Effector memory CD8-positive, alpha-beta T cell (primary cell): ENCODE measurements at regions not wholly inside any gene's neighbourhood (a gene's known extent, or its start where the extent isn't known, plus 50 kb on each side); places are given as distances from the start of the nearest gene placed in this dataset.

Experiments
- ATAC-seq: fragments of 150-1000 bp; cut with Tn5 transposase; replicated peaks from 2 replicates; pipeline ENCODE4 v1.10.0; 2021; ENCODE audit warnings: mild to moderate bottlenecking, moderate library complexity
- DNase-seq, 3 experiments: peaks; one replicate each; pipeline ENCODE4 v3.0.0; 2021
- H3K27ac Mint-ChIP-seq, 2 donors: one replicate each; pipeline ENCODE4 v1.8.0; 2022; ENCODE audit warnings: mild to moderate bottlenecking in 2 of 2, mixed read lengths in 2 of 2, moderate library complexity in 2 of 2
- H3K27me3 Mint-ChIP-seq, 2 donors: one replicate each; pipeline ENCODE4 v1.8.0; 2022; ENCODE audit warnings: mixed read lengths in 2 of 2
- H3K36me3 Mint-ChIP-seq: one replicate; pipeline ENCODE4 v1.8.0; 2022; ENCODE audit warnings: mild to moderate bottlenecking, moderate library complexity, mixed read lengths; ENCODE audit not compliant: insufficient read depth
- H3K4me1 Mint-ChIP-seq, 2 donors: one replicate each; pipeline ENCODE4 v1.8.0; 2022; ENCODE audit warnings: low read depth in 2 of 2, mixed read lengths in 2 of 2
- H3K4me3 Mint-ChIP-seq, 2 donors: one replicate each; pipeline ENCODE4 v1.8.0; 2022; ENCODE audit warnings: mild to moderate bottlenecking in 2 of 2, mixed read lengths in 2 of 2, moderate library complexity in 2 of 2
- H3K9me3 Mint-ChIP-seq, 2 donors: one replicate each; pipeline ENCODE4 v1.8.0; 2022; ENCODE audit warnings: mixed read lengths in 2 of 2

DNA sequence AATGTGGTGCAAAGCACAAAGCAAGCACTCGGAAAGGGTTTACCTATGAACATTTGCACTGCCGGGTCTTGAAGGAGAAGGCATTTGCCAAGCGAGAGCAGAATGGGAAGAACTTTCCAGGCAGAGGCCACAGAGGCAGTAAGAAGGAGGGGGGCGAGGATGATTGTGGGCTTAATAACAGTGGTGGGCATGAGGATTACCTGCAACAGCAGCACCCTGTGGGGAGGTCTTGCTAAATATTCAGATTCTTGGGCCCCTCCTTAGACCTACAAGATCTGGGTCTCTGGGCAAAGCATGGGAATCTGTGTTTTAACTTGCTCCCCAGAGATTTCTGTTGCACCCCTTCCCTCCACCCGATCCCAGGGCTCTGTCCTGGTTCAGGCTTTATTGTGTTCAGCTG lies 75.1 kb upstream of the ZBED5 start:
- H3K4me3 Mint-ChIP-seq = no peak overlapping the region
- H3K36me3 Mint-ChIP-seq = peaks cover 6% of the 10 kb centered on the region
- H3K27me3 Mint-ChIP-seq = peaks cover 50 to 67% of the 10 kb centered on the region in 2 donors
- DNase-seq (no peak), ATAC-seq (no peak)
- no peaks in the 10 kb centered on the region for H3K9me3 Mint-ChIP-seq
- H3K27ac Mint-ChIP-seq = no peak overlapping the region
- H3K4me1 Mint-ChIP-seq = peaks cover 11 to 17% of the 10 kb centered on the region in 2 donors

DNA sequence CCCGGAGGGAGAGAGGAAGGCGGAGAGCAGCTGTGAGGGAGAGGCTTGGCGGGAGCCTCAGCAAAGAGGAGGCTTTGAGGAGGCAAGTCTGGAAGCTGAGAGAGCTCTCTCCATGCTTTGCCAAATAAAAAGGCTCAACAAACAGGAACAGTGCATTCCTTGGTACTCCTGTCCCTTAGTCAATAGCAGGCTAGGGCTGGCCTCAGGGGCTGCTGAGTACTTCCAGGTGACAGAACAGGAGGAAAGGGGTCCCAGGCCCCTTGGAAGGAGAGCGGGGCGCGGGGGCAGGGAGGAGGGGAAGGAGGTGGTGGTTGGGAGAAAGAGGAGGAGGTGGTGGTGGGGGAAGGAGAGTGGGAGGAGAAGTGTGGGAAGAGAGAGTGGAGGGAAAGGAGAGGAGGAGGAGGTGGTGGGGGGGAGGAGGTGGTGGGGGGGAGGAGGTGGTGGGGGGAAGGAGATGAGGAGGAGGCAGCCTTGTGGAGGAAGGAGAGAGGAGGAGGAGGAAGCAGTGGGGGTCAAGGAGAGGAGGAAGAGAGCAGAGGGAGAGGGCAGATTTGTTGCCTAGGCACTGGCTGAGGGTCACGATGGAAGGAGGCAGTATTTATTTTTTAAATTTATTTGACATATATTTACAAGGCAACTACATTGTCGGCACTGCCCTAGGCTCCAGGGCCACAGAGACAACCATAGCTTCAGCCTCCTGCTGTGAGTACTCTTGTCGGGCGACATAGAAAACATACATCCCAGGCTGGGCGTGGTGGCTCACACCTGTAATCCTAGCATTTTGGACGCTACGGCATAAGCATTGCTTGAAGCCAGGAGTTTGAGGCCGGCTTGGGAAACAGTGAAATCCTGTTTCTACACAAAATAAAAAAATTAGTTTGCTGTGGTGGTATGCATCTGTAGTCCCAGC lies 74.2 kb upstream of the ZBED5 start:
- Mint-ChIP-seq H3K4me3 (peak overlapping the region; percentile 81 to 85), H3K27me3 (peaks cover 50 to 67% of the 10 kb centered on the region in 2 donors), H3K9me3 (no peaks in the 10 kb centered on the region), H3K27ac (no peak overlapping the region), H3K36me3 (peaks cover 6% of the 10 kb centered on the region), H3K4me1 (peaks cover 11 to 17% of the 10 kb centered on the region in 2 donors)
- no peak for ATAC-seq
- DNase-seq = no peak

DNA sequence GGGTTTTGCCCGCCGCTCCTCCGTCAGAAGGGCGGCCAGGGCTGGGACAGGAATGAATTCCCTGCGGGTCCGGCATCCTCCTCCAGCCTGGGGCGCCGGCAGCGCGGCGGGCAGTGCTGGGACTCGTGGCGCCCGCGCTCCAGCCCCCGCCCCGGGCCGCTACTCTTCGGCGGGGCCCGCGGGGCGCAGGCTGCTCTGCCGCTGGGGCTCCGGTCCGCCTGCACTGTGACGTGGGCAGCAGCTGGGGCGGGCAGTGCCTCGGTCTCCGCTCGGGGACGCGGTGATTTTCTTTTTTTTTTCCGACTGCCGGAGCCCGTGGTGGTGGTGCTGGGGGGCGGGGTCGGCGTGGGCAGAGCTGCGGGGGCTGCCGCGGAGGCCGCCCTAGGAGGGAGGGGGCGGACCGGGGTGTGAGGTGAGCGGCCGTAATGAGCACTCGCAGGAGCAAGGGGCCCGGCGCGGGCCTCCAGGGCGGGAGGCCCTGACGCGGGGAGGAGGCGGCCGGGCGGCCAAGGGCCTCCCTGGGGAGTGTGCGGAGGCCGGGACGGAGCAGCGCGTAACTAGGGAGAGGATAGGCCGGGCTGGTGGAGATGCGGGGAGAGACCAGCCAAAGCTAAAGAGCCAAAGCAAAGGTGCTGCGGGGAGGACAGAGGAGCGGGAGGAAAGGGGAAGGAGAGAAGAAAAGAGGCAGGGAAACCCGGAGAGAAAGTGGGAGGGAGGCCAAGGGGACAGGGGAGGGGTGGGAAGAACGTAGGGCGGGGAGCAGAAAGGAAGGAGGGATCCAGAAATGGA lies 73.3 kb upstream of the ZBED5 start:
- Mint-ChIP-seq H3K36me3 (peaks cover 6% of the 10 kb centered on the region), H3K4me1 (peaks cover 11 to 17% of the 10 kb centered on the region in 2 donors), H3K9me3 (no peaks in the 10 kb centered on the region), H3K4me3 (peak overlapping the region; percentile 81 to 85), H3K27me3 (peaks cover 50 to 70% of the 10 kb centered on the region in 2 donors), H3K27ac (no peak overlapping the region)
- DNase-seq = peak; percentile 11 to 30 (median 24)
- ATAC-seq = peak; percentile 65

DNA sequence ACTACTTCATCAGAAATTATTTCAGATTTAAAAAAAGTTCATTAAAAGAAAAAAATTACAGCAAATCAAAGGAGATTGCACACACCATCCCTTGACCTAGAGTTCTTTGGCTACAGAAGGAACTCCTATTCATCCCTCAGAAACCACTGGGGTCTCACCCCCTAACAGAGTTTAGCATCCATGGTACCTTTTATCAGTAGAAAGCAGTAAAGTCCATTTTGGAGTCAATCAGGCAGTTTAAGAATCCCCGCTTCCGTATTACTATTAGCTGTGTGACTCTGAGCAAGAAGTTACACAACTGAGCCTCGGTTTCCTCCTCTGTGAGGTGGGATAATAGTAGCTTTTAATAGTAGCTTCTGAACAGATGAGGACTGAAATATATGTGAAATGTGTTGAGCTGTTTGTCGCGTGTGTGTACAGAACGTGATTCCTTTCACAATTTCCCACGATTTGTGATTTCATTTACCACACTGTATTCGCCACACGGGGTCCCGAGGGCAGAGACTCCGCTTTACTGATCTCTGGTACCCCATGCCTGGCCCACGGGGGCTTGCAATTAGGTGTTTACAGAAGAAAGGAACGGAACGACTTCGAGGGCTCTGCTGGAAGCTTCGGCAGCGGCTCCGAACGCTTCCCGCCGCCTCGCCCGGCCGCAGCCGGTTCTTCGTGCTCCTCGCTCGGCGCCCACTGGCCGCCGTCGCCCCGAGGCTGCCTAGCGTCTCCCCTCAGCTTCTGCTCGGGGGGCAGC lies 72.5 kb upstream of the ZBED5 start:
- peaks cover 11 to 17% of the 10 kb centered on the region in 2 donors for H3K4me1 Mint-ChIP-seq
- no peaks in the 10 kb centered on the region for H3K9me3 Mint-ChIP-seq
- H3K4me3 Mint-ChIP-seq = peak overlapping the region; percentile 81 to 85
- DNase-seq = peak in 2 of 3 experiments; percentile 4 to 8
- ATAC-seq = peak; percentile 26
- peaks cover 6% of the 10 kb centered on the region for H3K36me3 Mint-ChIP-seq
- H3K27ac Mint-ChIP-seq = no peak overlapping the region
- H3K27me3 Mint-ChIP-seq = peaks cover 44 to 74% of the 10 kb centered on the region in 2 donors

DNA sequence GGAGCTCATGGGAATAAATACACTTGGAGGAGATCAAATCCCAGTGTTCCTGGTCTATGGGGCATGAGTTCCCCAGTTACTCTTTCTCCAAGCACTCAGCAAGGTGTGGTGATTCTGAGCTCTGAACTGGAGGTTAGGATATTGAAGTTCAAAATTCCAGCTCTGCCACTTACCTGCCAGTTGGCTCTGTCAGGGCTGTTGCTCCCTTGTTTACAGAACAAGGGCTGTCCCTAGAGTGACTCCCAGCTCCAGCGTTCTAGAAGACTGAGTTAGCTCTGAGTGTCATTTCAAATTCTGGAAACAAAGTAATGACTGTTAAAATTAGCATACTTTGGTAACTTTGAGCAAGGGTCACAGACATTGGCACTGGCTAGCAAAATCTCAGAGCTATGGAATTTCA lies 69.7 kb upstream of the ZBED5 start:
- H3K27ac Mint-ChIP-seq = no peak overlapping the region
- H3K9me3 Mint-ChIP-seq = no peaks in the 10 kb centered on the region
- H3K36me3 Mint-ChIP-seq = no peaks in the 10 kb centered on the region
- ATAC-seq (no peak), DNase-seq (no peak)
- peaks cover 27 to 51% of the 10 kb centered on the region in 2 donors for H3K27me3 Mint-ChIP-seq
- no peak overlapping the region for H3K4me3 Mint-ChIP-seq
- H3K4me1 Mint-ChIP-seq = peaks cover 5 to 9% of the 10 kb centered on the region in 2 donors

DNA sequence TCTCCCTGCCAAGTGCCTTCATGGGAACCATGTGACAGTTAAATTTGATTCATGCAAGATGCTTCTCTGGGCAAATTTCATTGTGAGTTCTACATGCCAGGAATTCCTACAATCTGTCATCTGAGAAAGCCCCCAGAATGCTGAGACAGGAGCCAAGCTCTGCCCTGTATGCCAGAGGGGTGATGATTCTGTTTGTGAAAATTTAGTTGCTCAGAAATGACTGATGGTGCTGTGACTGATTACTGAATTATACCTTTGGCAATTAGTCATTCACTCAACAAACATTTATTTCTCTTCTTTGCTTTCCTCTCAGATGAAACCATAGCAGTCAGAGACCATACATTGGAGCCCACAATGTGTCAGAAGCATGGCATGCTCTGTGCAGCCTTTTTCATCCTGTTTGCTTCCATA lies 69.0 kb upstream of the ZBED5 start:
- DNase-seq = no peak
- Mint-ChIP-seq H3K36me3 (no peaks in the 10 kb centered on the region), H3K4me3 (no peak overlapping the region), H3K27ac (no peak overlapping the region), H3K4me1 (peaks cover 5 to 8% of the 10 kb centered on the region in 2 donors), H3K9me3 (no peaks in the 10 kb centered on the region), H3K27me3 (peaks cover 24 to 47% of the 10 kb centered on the region in 2 donors)
- ATAC-seq = no peak

DNA sequence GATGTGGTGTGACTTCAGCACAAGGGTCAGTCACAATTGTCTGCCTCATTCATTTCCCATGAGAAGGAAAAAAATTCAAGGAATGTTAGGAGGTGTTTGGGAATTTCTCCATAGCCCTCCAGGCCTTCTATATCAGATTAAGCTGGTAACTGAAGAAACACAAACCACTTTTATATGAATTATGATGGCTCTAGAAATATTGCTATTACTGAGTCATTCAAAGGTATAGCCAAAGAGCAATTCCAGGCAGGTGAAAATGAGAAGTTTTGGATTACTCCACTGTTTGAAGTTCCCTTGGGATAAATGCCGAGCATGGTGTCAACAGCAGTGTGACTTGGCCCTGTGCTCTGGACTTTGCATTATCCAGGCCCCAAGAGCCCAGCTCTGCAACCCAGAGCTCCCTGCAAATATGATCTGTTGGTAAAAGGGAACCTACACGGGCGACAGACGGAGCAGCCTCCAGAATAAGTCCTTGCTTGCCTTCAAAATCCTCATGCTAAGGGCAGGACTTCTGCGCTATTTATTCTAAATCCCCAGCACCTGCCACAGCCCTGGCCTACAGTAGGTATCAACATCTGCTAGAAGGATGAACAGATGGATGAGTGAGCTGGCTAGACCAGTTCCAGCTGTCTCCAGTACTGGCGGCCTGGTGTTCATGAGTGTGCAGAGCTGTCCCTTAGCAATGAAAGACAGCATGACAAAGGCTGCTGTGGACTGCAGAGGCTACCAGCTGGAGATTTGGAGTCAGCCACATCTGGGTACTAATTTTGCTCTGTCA lies 67.5 kb upstream of the ZBED5 start:
- H3K4me3 Mint-ChIP-seq = no peak overlapping the region
- peaks cover under 1 to 1% of the 10 kb centered on the region in 2 donors for H3K4me1 Mint-ChIP-seq
- no peaks in the 10 kb centered on the region for H3K9me3 Mint-ChIP-seq
- H3K27me3 Mint-ChIP-seq = peaks cover 17 to 32% of the 10 kb centered on the region in 2 donors
- no peak for ATAC-seq
- no peak for DNase-seq
- no peak overlapping the region for H3K27ac Mint-ChIP-seq
- no peaks in the 10 kb centered on the region for H3K36me3 Mint-ChIP-seq

DNA sequence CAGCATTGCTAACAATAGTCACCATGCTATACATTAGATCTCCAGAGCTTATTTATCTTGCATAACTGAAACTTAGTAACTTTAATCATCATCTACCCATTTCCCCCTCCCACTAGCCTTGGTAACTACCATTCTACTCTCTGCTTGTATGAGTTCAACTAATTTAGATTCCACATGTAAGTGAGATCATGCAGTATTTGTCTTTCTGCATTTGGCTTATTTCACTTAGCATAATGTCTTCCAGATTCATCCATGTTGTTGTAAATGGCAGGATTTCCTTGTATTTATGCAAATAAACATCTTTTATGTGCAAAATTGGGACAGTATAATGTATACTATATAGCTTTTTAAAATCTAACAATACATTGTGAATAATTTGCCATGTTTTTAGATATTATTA lies 66.0 kb upstream of the ZBED5 start:
- H3K9me3 Mint-ChIP-seq = no peaks in the 10 kb centered on the region
- H3K27ac Mint-ChIP-seq = no peak overlapping the region
- H3K27me3 Mint-ChIP-seq = peaks cover 6 to 17% of the 10 kb centered on the region in 2 donors
- DNase-seq (no peak), ATAC-seq (no peak)
- H3K4me3 Mint-ChIP-seq = no peak overlapping the region
- H3K36me3 Mint-ChIP-seq = no peaks in the 10 kb centered on the region
- peaks cover 0 to 4% of the 10 kb centered on the region in 2 donors for H3K4me1 Mint-ChIP-seq

DNA sequence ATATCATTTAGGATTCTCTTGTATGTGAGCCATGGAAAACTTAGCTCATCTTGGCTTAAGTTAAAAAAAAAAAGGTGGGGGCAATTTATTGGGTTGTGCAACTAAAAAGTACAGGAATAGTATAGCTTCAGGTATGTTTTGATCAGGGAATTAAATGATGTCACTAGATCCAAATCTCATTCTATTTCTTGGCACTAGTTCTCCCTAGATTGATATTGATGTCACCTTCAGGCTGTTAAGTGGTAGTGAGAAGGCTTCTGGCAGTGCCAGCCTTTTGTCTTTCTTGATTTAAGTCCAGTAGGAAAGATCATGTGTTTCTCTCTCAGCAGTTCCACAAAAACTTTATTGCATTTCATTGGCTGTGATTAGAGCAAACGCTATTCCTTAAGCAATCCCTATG lies 65.0 kb upstream of the ZBED5 start:
- Mint-ChIP-seq H3K4me3 (no peak overlapping the region), H3K27ac (no peak overlapping the region)

DNA sequence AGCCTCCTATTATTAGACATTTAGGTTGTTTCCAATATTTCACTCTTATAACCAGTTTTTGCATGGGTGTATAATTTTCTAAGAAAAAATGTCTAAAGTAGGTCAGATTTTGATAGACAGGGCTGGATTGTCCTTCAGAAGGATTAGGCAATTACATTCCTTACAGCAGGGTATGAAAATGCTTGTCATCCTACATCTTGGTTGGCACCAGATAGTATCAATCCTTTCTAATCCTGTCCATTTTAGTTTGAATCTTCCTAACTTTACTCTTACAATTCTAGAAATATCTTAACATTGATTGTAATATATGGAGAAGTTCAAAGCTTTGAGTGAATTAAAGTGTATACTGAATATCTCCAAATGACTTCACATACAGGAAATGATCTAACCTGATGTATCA lies 63.0 kb upstream of the ZBED5 start:
- no peak overlapping the region for H3K4me3 Mint-ChIP-seq
- peaks cover 0 to 1% of the 10 kb centered on the region in 2 donors for H3K9me3 Mint-ChIP-seq
- ATAC-seq = no peak
- H3K4me1 Mint-ChIP-seq = peaks cover 0 to 4% of the 10 kb centered on the region in 2 donors
- no peak for DNase-seq
- H3K27me3 Mint-ChIP-seq = peaks cover 0 to 3% of the 10 kb centered on the region in 2 donors
- H3K36me3 Mint-ChIP-seq = no peaks in the 10 kb centered on the region
- no peak overlapping the region for H3K27ac Mint-ChIP-seq

More for the DNA sequence above, 65.0 kb upstream of the ZBED5 start:
- peaks cover 0 to 4% of the 10 kb centered on the region in 2 donors for H3K4me1 Mint-ChIP-seq
- no peak for DNase-seq
- H3K9me3 Mint-ChIP-seq = peaks cover 0 to 1% of the 10 kb centered on the region in 2 donors
- H3K27me3 Mint-ChIP-seq = peaks cover 0 to 9% of the 10 kb centered on the region in 2 donors
- no peaks in the 10 kb centered on the region for H3K36me3 Mint-ChIP-seq
- ATAC-seq = no peak

DNA sequence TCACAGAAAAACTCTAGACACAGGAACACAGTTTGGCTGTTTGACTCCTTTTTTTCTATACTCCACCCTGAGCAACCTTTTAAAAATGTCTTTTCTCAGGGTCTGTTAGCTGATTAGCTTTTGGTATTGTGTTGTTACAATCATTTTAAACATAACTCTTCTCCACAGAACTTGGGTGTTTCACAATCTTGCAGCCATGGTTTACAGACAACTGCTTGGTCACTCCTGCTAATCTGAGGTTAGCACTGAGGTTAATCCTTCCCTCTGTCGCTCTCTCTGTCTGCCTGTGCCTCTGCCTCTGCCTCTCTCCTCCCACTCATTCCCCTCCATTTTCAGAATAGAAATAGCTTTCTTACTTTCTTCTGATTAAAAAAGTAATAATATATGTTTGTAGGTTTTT lies 62.4 kb upstream of the ZBED5 start:
- Mint-ChIP-seq H3K4me3 (no peak overlapping the region), H3K36me3 (no peaks in the 10 kb centered on the region), H3K9me3 (peaks cover 0 to 1% of the 10 kb centered on the region in 2 donors), H3K4me1 (peaks cover 0 to 4% of the 10 kb centered on the region in 2 donors), H3K27me3 (no peaks in the 10 kb centered on the region), H3K27ac (no peak overlapping the region)
- DNase-seq = no peak
- peak; percentile 37 for ATAC-seq

DNA sequence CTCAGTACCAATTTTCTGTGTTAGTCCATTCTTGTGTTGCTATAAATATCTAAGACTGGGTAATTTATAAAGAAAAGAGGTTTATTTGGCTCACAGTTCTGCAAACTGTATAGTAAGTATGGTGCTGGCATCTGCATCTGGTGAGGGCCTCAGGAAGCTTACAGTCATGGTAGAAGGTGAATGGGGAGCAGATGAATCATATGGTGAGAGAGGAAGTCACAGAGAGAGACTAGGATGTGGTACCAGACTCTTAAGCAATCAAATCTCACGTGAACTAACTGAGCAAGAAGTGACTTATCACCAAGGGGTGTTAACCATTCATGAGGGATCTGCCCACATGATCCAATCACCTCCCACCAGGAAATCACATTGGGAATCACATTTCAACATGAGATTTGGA lies 60.8 kb upstream of the ZBED5 start:
- H3K27me3 Mint-ChIP-seq = no peaks in the 10 kb centered on the region
- DNase-seq (no peak), ATAC-seq (no peak)
- H3K27ac Mint-ChIP-seq = no peak overlapping the region
- H3K4me3 Mint-ChIP-seq = no peak overlapping the region
- H3K36me3 Mint-ChIP-seq = no peaks in the 10 kb centered on the region
- H3K9me3 Mint-ChIP-seq = peaks cover 0 to 1% of the 10 kb centered on the region in 2 donors
- H3K4me1 Mint-ChIP-seq = peaks cover 0 to 4% of the 10 kb centered on the region in 2 donors
